ENCODE measurements at regions not wholly inside any gene's neighbourhood (a gene's known extent, or its start where the extent isn't known, plus 50 kb on each side); places are given as distances from the start of the nearest gene placed in this dataset.

DNA sequence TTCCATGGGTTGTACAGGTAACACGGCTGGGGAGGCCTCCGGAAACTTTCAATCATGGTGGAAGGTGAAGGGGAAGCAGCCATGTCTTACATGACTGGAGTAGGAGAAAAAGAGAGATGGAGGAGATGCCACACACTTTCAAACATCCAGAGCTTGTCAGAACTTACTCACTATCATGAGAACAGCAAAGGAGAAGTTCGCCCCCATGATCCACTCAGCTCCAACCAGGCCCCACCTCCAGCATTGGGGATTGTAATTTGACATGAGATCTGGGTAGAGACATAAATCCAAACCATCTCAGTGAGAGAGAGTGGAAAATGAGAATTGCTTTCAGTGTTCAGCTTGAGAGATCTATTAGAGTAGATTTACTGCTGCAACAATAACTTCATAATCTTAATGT is 210.9 kb downstream of the NDFIP2 start:
- no peak for DNase-seq
- H3K4me3 ChIP-seq: no peak overlapping the region
- H3K27me3 ChIP-seq: no peaks in the 10 kb centered on the region
- no peak for ATAC-seq
- intact Hi-C loops (cut with DNase I): no loop called here
- H3K36me3 ChIP-seq: no peaks in the 10 kb centered on the region
- peaks cover 0 to 3% (median 0%) of the 10 kb centered on the region in 12 donors for H3K4me1 ChIP-seq
- TF ChIP-seq CTCF (IDR thresholded peaks at IDR 0.05) (no peak), POLR2A (IDR thresholded peaks at IDR 0.05) (no peak)
- H3K9me3 ChIP-seq: no peaks in the 10 kb centered on the region
- 92 to 96% (median 95%) methylated on average over 3 of the region's 3 CpGs for WGBS, 4 donors
- H3K27ac ChIP-seq: no peak overlapping the region

GRCh38 chr13:79688741-79689140 is 207.8 kb downstream of the NDFIP2 start:
- no peaks in the 10 kb centered on the region for H3K27me3 ChIP-seq
- H3K27ac ChIP-seq: no peak overlapping the region
- H3K36me3 ChIP-seq: no peaks in the 10 kb centered on the region
- intact Hi-C loops (cut with DNase I): loop anchor here in 4 of 10 donors (10.0 kb wide), 3 partner anchors 336 to 1336 kb away; no protein-coding TSS in a partner anchor
- H3K4me3 ChIP-seq: no peak overlapping the region
- peaks cover 0 to 6% (median 0%) of the 10 kb centered on the region in 12 donors for H3K4me1 ChIP-seq
- TF ChIP-seq CTCF (IDR thresholded peaks at IDR 0.05) (no peak), POLR2A (IDR thresholded peaks at IDR 0.05) (no peak)
- peaks cover 0 to under 1% (median 0%) of the 10 kb centered on the region in 12 donors for H3K9me3 ChIP-seq
- ATAC-seq (no peak), DNase-seq (no peak)
- 90 to 95% (median 93%) methylated on average over 5 of the region's 5 CpGs for WGBS, 4 donors

GRCh38 chr13:79686441-79686840 is 205.5 kb downstream of the NDFIP2 start:
- Histone ChIP-seq H3K9me3 (peaks cover 0 to 15% (median 3%) of the 10 kb centered on the region in 12 donors), H3K4me3 (no peak overlapping the region), H3K4me1 (peaks cover 0 to 6% (median 0%) of the 10 kb centered on the region in 12 donors), H3K27ac (no peak overlapping the region), H3K36me3 (no peaks in the 10 kb centered on the region), H3K27me3 (no peaks in the 10 kb centered on the region)
- ATAC-seq (peak in 1 of 4 donors; percentile 57), DNase-seq (no peak)
- TF ChIP-seq CTCF (IDR thresholded peaks at IDR 0.05) (no peak), POLR2A (IDR thresholded peaks at IDR 0.05) (no peak)
- WGBS, 4 donors: 59 to 69% (median 64%) methylated on average over 6 of the region's 6 CpGs
- intact Hi-C loops (cut with DNase I): loop anchor here in 4 of 10 donors (10.0 kb wide), 3 partner anchors 338 to 1338 kb away; no protein-coding TSS in a partner anchor

DNA sequence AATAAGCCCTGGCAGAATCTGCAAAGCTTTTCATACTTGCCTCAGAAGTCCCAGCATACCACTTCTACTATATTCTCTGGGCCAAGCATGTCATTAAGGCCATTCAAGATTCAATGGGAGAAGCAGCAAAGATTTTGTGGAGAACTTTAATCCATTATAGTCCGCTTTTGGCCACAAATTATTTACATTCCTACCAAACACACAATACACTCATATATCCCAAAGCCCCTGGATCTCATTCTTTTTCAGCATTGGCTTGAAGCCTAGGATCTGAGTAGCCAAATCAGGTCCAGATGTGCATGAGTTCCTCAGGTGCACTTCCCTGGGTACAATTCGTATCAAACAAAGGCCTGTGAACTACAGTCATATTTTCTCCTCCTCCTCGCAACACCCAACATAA is 203.4 kb downstream of the NDFIP2 start:
- no peak overlapping the region for H3K4me3 ChIP-seq
- H3K9me3 ChIP-seq: peaks cover 0 to 15% (median 3%) of the 10 kb centered on the region in 12 donors
- no peaks in the 10 kb centered on the region for H3K36me3 ChIP-seq
- no peak for DNase-seq
- H3K27ac ChIP-seq: no peak overlapping the region
- no peak for ATAC-seq
- TF ChIP-seq CTCF (IDR thresholded peaks at IDR 0.05) (no peak), POLR2A (IDR thresholded peaks at IDR 0.05) (no peak)
- 98 to 100% (median 98%) methylated on average over 3 of the region's 3 CpGs for WGBS, 4 donors
- H3K27me3 ChIP-seq: no peaks in the 10 kb centered on the region
- intact Hi-C loops (cut with DNase I): loop anchor here in 5 of 10 donors (5.0 to 10.0 kb wide), 4 partner anchors 340 to 1340 kb away; no protein-coding TSS in a partner anchor
- peaks cover 0 to 14% (median 0%) of the 10 kb centered on the region in 12 donors for H3K4me1 ChIP-seq

Data from heart left ventricle (tissue), 16 donors.